GM21786 (cell line): ENCODE measurements at regions not wholly inside any gene's neighbourhood (a gene's known extent, or its start where the extent isn't known, plus 50 kb on each side); places are given as distances from the start of the nearest gene placed in this dataset.

Experiments used
- ATAC-seq: cut with Tn5 transposase; IDR thresholded peaks from one replicate; pipeline ENCODE4 v1.9.1; 2021; ENCODE audit not compliant: unreplicated experiment

DNA sequence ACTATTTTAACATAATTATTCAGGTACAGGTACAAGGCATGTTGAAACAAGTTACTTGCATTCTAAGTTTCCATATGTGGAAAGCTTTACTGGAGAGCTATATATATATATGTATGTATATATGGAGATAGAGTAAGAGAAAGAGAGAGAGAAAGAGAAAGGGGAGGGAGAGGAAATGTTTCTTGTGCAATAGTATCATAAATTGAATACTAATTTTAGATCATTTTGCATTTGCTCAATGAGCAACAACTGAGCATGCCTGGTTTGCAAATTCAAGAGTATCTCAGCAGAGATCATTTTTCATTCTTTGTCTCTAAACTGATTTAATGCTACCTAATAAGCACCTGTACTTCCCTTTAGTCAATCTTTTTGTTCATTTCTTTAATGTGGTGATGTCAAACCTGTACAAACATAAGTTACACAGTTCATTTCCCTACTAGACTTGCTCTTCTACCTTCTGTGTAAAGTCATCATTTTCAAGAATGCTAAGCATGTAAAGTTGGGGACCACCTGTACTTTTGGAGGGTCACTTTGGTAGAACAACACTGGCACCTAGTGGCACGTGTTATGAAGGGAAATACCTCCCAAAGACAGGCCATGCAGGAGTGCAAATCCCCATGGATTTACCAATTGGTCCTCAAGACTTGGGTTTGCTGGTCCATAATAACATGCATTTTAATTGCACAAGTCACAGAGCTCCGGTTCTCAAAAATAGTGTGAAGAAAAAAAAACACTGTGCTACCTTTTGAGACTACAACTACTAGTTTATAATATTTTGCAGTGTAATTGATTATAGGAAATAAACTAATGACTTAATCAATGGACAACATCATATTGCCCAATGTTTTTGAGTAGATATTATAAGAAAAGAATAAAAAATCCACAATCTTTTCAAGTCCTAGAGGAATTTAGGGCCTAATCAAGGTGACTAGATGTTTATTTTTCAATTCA is 431.2 kb upstream of the IGFBP3 start:
- no peak for ATAC-seq

DNA sequence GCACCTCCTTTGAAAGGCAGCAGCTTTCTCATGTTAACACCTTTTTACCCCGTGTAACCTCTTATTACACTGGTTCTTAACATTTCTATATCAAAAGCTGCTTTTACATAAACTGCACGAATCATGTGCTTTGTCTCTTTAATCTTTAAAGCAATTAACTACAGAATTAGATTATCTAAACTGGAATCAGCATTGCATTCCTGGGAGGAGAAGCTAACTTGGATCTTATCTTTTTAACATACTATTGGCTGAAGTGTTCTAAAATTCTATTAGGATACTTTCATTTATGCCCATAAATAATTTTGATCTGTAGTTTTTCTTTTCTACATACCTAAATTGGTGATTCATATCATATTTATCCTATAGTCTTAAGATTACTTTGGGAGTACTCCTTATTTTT is 428.4 kb upstream of the IGFBP3 start:
- ATAC-seq, result no peak

DNA sequence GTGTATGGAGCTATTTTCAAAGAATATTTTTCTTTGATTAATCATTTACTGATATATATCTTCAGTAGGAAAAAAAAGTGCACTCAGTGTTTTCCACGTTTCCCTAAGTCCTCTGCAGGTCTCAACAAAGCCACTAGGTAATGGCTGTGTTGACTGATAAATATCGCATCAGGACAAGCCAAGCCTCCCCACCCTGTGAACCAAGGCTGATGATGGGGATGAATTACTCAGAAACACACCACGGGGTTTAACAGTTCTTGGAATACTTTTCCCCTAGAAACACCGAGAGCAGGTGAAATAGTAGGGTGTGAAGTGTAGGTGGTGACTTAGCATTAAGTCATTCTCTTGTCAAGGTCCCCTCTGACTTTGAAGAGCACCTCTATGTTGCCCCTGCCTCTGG is 423.5 kb upstream of the IGFBP3 start:
- no peak for ATAC-seq

DNA sequence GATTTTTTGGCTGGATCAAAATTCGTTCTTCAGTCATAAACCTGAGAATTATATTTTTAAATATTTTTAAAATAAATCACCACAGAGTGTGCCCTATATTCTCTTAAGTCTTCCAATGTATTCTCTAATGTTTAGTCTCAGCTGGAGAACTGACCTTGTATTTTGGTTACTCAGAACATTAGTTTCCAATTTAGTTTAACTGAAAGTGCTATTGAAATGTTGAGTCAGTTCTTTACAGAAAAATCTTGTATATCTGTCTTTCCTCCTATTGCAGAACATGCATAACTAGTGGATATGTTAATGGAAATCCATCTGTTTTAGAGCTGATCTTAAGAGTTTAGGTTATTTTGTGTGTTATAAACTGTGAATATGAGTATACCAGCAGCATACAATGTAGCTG is 422.7 kb upstream of the IGFBP3 start:
- no peak for ATAC-seq

DNA sequence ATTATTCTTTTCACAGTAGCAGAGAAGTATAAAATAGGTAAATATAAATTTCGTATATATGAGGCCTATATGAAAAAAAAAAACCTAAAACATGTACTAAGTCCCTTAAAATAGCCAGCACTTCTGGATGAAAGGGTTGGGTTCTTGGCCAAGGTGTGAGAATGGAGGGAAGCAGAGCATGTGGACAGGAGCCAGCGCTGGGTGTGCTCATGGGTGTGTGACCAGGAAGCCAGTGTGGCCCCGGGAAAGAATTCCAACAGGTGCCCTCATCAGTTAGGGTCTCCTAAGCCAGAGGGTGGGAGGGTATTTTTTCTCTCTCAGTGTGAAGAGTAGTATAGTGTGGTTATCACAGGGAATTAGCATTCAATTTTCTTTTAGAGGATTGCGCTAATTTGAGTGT is 401.9 kb upstream of the IGFBP3 start:
- no peak for ATAC-seq

DNA sequence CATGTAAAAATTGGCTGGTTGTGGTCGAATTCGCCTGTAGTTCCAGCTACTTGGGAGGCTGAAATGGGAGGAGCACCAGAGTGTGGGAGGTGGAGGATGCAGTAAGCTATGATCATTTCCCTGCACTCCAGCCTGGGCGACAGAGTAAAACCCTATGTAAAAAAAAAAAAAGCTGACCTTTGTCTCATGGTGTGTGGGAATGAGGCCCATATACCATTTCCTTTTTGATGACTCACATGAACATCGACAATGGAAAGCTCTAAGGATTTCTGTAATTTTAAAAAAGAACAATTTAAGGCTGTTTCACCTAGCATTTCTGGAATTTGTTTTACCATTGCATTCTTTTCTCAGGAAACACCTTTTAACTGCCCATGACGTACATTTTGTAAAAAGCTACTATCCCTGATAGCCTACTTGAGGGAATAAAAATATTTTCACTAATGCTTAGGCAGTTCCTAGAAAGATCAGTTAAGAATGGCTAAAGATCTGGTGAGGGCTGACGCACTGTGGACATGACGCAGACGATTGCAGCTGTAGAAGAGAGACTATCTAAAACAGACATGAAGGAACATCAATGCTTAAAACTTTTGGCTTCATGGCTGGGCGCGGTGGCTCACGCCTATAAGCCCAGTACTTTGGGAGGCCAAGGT is 400.6 kb upstream of the IGFBP3 start:
- no peak for ATAC-seq

DNA sequence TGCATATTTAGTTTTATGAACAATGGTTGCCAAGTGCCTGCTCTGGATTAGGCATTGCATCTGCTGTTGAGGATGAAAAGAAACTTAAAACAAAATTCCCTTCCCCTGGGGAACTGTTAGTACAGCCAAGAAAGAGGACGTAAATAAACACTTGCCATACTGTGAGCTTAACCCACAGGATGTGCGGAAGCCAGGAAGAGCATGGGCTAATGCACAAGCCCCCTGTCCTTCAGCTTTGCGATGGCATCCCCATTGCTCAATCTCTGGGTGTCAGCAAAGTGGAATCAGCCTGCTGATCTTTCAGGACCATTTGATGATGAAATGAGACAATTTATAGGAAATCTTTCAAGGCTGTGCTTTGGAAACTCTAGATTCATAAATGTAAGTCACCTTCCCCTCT is 399.9 kb upstream of the IGFBP3 start:
- ATAC-seq, result no peak

DNA sequence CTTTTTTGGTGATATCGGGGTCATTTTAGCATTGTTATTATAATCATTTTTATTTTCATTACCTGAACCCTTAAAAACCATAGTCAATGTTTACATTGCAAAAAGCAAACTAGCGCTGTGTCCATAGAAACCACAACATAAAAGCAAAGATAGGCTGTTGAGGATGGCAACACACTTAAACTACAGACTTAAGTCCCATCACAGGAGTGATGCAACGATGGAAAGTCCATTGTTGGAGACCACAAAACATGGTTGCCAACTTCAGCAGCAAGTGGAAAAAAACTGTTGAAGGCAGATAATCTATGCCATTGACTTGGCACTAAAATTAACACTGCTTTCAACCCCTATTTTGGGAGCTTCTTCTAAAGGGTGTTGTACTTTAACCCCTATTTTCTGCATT is 398.8 kb upstream of the IGFBP3 start:
- ATAC-seq, result no peak

DNA sequence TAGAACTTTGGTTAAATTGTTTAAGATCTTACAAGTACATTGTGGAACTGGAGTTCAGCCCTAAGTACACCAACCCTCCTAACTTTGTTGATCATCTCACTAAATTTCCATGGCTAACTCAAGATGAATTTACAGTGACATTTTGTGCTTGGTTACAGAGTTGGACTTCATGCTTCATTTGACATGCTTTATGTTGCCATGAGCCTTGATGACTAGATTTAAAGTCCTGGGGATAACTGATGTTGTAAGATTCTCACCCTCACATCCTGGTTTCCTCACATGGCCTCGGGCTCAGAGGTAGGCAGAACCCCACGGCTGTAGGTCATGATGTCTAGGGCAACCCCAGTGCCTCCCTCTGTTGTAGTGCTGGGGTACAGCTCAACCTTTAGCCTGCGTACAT is 397.2 kb upstream of the IGFBP3 start:
- ATAC-seq, result no peak

DNA sequence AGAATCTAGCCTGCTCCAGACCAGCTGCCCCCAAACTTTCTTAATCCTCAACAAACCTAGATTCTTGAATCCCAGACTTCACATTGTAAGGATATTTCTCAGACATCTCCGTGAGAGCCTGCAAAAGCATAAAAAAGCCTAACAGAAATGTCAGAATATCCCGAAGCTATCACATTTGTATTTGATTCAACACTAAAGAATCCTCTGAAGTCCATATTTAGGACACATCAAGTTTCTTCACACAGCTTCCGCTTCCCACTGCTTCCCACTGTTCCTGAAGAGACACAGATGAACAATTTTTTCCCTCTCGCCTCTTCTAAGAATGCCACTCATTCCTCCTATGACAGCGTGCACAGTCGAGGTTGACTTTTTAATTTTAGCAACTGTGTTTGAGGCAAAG is 396.2 kb upstream of the IGFBP3 start:
- no peak for ATAC-seq

DNA sequence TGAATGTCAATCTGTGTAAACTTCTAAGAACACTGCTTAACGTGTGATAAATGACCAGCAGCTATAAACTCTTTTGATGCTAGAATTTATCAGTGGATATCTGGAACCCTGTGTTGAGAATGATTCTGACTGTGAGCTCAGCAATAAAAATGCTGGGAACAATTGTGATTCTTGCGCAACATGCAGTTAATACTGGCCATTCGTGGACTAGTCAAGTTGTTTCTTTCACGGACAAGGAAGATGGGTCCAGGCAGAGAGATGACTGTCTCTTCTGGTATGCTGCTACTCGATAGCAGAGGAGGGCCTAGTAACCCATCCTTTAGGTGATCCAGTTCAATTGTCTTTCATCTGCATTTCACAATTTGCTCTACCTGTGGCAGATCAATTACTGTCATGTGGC is 394.8 kb upstream of the IGFBP3 start:
- ATAC-seq, result no peak

DNA sequence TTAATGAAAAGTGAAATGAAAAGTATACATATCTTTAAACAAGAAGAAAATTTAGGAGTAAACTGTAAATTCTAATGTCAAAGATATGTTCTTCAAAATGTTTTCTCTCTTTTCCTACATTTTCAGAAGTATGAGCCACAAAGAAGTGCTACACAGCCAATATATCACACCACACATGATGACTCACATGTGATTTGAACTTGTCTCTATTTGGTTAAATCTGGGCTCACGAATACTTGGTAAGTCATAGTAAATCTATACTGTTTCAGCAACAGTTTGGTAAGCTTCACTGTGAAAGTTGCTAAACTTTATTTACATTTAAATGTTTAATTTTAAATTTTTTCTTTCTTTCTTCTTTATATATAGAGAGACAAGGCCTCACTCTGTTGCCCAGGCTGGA is 380.6 kb upstream of the IGFBP3 start:
- no peak for ATAC-seq

DNA sequence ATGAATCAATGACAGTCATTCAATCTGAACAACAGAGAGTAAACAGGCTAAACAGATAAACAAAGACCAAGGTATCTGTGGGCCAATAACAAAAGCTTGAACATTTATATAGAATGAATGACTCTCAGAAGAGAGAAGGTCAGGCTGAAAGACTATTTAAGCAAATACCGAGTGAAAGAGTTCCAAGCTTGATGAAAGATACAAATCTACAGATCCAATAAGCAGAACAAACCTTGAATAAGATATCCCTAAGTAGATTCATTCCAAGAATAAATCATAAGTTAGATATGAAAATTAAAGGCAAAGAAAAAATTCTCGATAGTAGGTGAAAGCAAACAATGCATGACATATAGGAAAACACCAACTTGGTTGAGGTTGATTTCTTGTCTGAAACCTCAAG is 376.4 kb upstream of the IGFBP3 start:
- ATAC-seq, result no peak

DNA sequence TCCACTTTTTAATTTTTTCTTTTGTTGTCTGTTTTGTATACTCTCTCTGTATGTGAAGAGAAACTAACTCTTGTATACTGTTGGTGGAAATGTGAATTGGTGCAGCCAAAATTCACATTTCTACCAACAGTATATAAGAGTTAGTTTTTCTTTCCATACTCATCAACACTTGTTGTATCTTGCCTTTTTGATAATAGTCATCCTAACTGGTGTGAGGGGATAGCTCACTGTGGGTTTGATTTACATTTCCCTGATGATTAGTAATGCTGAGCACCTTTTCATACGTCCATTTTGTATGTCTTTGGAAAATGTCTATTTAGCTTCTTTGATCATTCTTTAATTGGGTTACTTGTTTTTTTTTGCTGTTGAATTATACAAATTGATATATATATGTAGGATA is 375.5 kb upstream of the IGFBP3 start:
- ATAC-seq, result no peak

DNA sequence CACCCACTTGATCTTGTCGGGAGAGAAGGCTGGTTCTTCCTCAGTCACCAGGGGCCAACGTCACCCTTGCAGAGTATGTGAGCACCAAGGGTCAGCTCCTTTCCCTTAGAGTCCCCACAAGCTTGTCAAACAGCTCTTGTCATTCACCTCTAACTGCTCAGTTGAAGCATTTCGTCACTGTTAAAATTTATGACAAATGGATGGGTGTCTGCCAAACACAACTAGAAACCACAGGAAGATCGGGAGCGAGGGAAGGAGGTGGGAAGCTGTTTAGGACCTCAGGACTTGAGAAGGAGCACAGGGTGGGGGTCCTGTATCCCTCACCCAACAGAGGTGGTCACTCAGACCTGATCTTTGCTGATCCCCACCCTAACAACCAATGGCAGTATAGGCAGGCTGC is 373.3 kb upstream of the IGFBP3 start:
- no peak for ATAC-seq

DNA sequence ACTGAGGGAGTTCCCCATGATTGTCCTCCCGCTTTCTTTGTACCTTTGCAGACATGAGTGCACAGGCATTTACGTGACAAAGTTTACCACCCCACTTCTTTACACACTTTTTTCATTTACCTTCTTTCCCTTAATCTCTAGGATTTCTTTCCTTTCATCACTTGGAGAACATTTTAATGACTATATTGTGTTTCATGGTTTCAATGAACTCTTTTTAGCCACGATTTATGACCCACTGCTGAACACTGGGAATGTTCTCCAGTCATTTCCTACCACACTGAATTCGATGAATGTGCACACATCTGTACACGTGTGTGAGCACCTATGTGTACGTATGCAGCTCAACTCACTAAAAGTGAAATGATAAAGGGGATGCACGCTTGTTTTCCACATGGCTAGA is 371.7 kb upstream of the IGFBP3 start:
- no peak for ATAC-seq

DNA sequence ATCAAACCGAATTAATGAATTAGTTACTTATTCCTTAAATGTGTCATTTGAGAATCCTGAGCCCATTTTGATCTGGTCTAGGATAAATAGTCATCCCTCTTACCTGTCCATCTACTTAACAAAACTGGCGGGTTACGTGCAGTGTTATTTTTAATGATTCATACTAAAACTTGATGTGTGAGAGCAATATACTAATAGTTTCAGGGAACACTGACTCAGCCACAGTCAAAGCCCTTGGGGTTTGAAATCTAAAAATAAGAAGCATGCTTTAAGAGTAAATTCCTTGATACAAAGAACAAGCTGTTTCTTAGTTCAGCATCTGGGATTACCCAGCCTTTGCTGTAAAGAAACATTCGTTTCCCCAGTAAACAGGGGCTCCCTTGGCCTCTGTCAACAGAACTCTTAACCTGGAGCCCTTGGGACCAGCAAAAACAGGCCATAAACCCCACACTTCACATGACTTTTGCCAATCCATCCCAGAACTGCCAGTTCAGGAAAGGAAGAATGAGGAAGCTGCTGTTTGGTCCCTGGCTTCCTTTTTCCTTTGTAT is 370.6 kb upstream of the IGFBP3 start:
- ATAC-seq, result peak; percentile 69

DNA sequence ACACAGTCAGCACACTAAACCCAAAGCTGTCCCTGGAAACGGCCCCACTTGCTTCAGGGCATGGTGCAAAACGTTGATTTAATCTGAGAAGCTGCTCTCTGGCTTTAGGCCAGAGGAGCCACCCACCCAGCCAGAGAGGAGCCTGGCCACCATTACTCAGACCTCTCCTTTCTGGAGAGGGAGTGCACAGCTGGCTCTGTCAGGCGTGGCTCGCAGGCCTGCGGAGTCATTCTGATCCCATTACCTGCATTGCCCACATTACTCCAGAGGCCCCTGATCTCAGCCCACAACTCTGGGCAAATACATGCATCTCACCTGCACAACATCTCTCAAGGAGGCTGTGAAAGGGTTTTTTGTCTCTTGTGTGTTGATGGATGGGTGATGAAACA is 370.0 kb upstream of the IGFBP3 start:
- peak; percentile 55 for ATAC-seq

DNA sequence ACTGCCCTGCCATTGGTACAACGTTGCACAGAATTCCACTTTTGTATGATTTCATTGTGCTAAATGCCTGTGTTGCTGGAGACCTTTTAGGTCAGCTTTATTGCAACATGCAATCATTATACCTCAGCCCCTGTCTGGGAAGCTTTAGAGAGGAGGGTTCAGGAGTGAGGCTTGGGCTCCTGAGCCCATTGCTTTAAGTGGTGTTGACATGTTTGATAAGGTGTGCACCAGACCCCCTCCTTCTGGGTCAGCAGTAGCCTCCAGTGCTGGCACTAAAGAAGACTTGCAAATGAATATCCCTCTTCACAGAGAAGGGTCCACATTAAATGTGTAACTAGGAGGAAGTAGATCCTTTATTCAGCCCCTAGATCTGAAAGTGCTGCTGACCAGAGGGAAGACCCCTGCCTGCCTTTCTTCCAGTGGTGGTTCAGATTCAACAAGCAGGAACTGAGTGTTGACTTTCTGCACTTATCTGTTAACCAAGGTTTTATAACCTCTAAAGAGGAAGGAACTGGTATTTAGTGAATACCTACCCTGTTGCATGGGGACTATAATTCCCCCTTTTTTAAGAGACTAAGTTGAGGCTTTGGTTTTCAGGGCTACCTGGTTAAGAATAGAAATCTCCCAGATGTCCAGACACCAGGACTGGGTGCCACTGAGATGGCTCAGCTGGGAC is 369.4 kb upstream of the IGFBP3 start:
- peak; percentile 25 for ATAC-seq

DNA sequence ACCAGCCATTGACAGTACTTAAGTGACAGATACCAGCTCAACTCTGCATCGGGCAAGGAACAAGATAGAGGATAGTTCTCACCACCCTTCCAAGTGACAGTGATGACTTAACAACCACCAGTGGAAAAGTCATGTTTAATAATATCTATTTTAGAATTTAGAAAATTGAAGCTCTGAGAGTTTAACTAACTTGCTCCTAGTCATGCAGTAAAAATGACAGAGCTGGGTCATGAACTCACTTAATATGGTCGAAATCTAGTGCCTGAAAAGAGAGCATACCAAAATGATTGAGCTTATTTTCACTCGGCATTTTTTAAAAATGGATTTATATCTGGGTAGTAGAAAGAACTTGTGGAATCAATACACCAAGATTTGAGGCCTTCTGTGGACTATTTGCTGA is 367.8 kb upstream of the IGFBP3 start:
- no peak for ATAC-seq

DNA sequence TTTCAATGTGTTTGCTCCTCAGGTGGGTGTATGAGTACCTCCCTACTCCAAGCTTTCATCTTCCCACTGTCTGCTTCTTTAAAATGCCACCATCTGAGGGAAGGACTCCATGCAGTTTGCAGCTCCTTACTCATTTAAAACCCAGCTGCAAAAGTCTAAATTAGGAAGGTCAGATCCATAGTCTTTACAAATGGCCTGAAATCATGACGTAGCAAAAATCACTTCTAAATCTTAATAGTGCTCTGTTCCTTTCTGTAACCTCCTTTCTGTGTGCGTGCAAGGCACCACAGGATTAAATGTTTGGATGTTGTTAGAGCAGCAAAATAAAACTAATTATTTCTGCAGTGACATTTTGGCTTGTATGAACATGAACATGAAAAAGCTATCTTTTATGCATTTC is 366.9 kb upstream of the IGFBP3 start:
- no peak for ATAC-seq

DNA sequence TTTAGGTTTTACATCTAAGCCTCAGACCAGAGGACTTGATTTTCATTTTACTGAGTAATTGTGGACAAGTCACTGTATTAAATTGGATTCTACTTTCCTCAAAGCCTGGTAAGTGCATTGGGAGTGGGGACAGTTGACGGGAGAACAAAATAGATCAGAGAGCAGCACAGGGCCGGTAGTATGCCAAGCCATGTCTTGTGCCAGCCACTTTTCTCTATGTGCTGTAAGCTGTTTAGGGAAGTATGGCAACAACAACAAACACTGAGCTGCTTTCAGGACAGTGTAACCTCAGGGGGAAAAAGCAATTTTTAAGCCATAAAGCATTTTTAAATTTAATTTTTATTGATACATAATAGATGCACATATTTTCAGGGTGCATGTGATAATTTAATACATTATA is 365.9 kb upstream of the IGFBP3 start:
- ATAC-seq, result no peak
